ENCODE measurements at regions not wholly inside any gene's neighbourhood (a gene's known extent, or its start where the extent isn't known, plus 50 kb on each side); places are given as distances from the start of the nearest gene placed in this dataset.

GRCh38 chr13:37954191-37954590, 84.6 kb upstream of the TRPC4 start:
- no peak overlapping the region for H3K4me3 ChIP-seq
- WGBS = 80% methylated on average over 1 of the region's 1 CpG
- no peak for TF ChIP-seq CTCF (IDR thresholded peaks at IDR 0.05)
- TF ChIP-seq POLR2AphosphoS5 (IDR thresholded peaks at IDR 0.05) = no peak
- no peak for TF ChIP-seq POLR2A (IDR thresholded peaks at IDR 0.05)

GRCh38 chr13:37953696-37954095, 84.1 kb upstream of the TRPC4 start:
- DNase-seq (ENCODE audit: low spot score) = no peak
- Histone ChIP-seq H3K9me3 (no peaks in the 10 kb centered on the region), H3K4me3 (no peak overlapping the region), H3K36me3 (no peaks in the 10 kb centered on the region), H3K27me3 (replicated peaks; ENCODE audit: insufficient read depth) (no peaks in the 10 kb centered on the region), H3K27ac (no peak overlapping the region), H3K4me1 (replicated peaks) (no peaks in the 10 kb centered on the region)
- TF ChIP-seq POLR2AphosphoS5 (IDR thresholded peaks at IDR 0.05) (no peak), CTCF (IDR thresholded peaks at IDR 0.05) (no peak), POLR2A (IDR thresholded peaks at IDR 0.05) (no peak)
- intact Hi-C loops (cut with DNase I) = no loop called here

More at GRCh38 chr13:37954191-37954590, 84.6 kb upstream of the TRPC4 start:
- intact Hi-C loops (cut with DNase I) = no loop called here
- Histone ChIP-seq H3K27me3 (replicated peaks; ENCODE audit: insufficient read depth) (no peaks in the 10 kb centered on the region), H3K36me3 (no peaks in the 10 kb centered on the region), H3K27ac (no peak overlapping the region), H3K9me3 (no peaks in the 10 kb centered on the region), H3K4me1 (replicated peaks) (no peaks in the 10 kb centered on the region)
- no peak for DNase-seq (ENCODE audit: low spot score)

GRCh38 chr13:37950016-37950415, 80.4 kb upstream of the TRPC4 start:
- H3K27ac ChIP-seq = no peak overlapping the region
- DNase-seq (ENCODE audit: low spot score) = no peak
- intact Hi-C loops (cut with DNase I) = no loop called here
- no peaks in the 10 kb centered on the region for H3K27me3 ChIP-seq (replicated peaks; ENCODE audit: insufficient read depth)
- 62% methylated on average over 1 of the region's 1 CpG for WGBS
- TF ChIP-seq POLR2A (IDR thresholded peaks at IDR 0.05) = no peak
- no peak for TF ChIP-seq POLR2AphosphoS5 (IDR thresholded peaks at IDR 0.05)
- no peak for TF ChIP-seq CTCF (IDR thresholded peaks at IDR 0.05)
- H3K9me3 ChIP-seq = no peaks in the 10 kb centered on the region
- no peaks in the 10 kb centered on the region for H3K36me3 ChIP-seq
- H3K4me1 ChIP-seq (replicated peaks) = no peaks in the 10 kb centered on the region
- no peak overlapping the region for H3K4me3 ChIP-seq

- no peak for DNase-seq (ENCODE audit: low spot score)
- no peaks in the 10 kb centered on the region for H3K9me3 ChIP-seq
- H3K4me3 ChIP-seq = no peak overlapping the region
- no peaks in the 10 kb centered on the region for H3K27me3 ChIP-seq (replicated peaks; ENCODE audit: insufficient read depth)
- intact Hi-C loops (cut with DNase I) = no loop called here
- no peaks in the 10 kb centered on the region for H3K36me3 ChIP-seq
- 94% methylated on average over 5 of the region's 5 CpGs for WGBS
- TF ChIP-seq POLR2A (IDR thresholded peaks at IDR 0.05) = no peak
- TF ChIP-seq POLR2AphosphoS5 (IDR thresholded peaks at IDR 0.05) = no peak
- no peak for TF ChIP-seq CTCF (IDR thresholded peaks at IDR 0.05)
- H3K4me1 ChIP-seq (replicated peaks) = no peaks in the 10 kb centered on the region
- H3K27ac ChIP-seq = no peak overlapping the region
These were observed 78.0 kb upstream of the TRPC4 start for GRCh38 chr13:37947419-37948140.
